ENCODE measurements at regions not wholly inside any gene's neighbourhood (a gene's known extent, or its start where the extent isn't known, plus 50 kb on each side); places are given as distances from the start of the nearest gene placed in this dataset.
"Not testable (repeated sequence)": the region's sequence is repeated elsewhere in the genome, so short reads cannot be mapped to it uniquely, and the experiment has no call there.

DNA sequence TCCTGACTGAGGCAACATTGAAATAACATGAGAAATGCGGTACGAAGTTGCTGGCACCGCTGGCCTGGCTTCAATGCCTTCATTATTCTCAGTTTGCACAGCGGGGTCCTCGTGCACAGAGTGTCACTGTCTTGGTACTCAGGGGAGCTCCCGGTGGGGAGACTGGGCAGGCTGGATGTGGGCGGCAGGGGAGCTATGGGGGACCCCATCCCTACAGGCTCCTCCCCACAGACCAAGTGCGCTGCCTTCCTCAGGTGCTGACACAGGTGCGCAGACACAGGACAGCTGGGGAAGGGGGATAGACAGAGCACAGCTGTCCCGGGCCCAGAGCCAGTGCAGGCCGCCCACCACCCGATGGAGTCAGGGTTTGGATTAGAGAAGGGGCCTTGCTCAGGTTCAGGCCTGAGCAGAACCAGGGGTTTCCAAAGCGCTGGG, 270.1 kb downstream of the ADGRD1 start:
- Mint-ChIP-seq H3K9me3 (no peaks in the 10 kb centered on the region), H3K27me3 (peaks cover 14% of the 10 kb centered on the region), H3K4me1 (ENCODE audit: low read depth) (peaks cover 9% of the 10 kb centered on the region), H3K27ac (no peak overlapping the region), H3K36me3 (ENCODE audit: low read depth) (no peaks in the 10 kb centered on the region), H3K4me3 (no peak overlapping the region)
- Histone ChIP-seq H3K4me1 (ENCODE audit: insufficient read depth, low read length) (peaks cover 4% of the 10 kb centered on the region), H3K27me3 (ENCODE audit: control insufficient read depth in 1 of 2, insufficient read depth in 2 of 2, low read length in 2 of 2) (peaks cover 0 to 12% of the 10 kb centered on the region in 2 experiments), H3K36me3 (ENCODE audit: insufficient read depth, low read length) (no peaks in the 10 kb centered on the region), H3K4me3 (ENCODE audit: low read length) (no peak overlapping the region), H3K27ac (ENCODE audit: low read depth in 1 of 2, low read length in 2 of 2) (no peak overlapping the region), H3K9me3 (ENCODE audit: control insufficient read depth in 1 of 2, insufficient read depth in 1 of 2, low read length in 2 of 2) (peaks cover 0 to 4% of the 10 kb centered on the region in 2 experiments)
- ChIA-PET POLR2A (no interaction called here), CTCF (no interaction called here)
- TF ChIP-seq, protein P1, sequence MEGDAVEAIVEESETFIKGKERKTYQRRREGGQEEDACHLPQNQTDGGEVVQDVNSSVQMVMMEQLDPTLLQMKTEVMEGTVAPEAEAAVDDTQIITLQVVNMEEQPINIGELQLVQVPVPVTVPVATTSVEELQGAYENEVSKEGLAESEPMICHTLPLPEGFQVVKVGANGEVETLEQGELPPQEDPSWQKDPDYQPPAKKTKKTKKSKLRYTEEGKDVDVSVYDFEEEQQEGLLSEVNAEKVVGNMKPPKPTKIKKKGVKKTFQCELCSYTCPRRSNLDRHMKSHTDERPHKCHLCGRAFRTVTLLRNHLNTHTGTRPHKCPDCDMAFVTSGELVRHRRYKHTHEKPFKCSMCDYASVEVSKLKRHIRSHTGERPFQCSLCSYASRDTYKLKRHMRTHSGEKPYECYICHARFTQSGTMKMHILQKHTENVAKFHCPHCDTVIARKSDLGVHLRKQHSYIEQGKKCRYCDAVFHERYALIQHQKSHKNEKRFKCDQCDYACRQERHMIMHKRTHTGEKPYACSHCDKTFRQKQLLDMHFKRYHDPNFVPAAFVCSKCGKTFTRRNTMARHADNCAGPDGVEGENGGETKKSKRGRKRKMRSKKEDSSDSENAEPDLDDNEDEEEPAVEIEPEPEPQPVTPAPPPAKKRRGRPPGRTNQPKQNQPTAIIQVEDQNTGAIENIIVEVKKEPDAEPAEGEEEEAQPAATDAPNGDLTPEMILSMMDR (IDR thresholded peaks at IDR 0.05) = no peak
- DNase-seq (no peak), ATAC-seq (ENCODE audit: poor library complexity) (no peak)
- intact Hi-C loops (cut with DNase I, micrococcal nuclease) = no loop called here

DNA sequence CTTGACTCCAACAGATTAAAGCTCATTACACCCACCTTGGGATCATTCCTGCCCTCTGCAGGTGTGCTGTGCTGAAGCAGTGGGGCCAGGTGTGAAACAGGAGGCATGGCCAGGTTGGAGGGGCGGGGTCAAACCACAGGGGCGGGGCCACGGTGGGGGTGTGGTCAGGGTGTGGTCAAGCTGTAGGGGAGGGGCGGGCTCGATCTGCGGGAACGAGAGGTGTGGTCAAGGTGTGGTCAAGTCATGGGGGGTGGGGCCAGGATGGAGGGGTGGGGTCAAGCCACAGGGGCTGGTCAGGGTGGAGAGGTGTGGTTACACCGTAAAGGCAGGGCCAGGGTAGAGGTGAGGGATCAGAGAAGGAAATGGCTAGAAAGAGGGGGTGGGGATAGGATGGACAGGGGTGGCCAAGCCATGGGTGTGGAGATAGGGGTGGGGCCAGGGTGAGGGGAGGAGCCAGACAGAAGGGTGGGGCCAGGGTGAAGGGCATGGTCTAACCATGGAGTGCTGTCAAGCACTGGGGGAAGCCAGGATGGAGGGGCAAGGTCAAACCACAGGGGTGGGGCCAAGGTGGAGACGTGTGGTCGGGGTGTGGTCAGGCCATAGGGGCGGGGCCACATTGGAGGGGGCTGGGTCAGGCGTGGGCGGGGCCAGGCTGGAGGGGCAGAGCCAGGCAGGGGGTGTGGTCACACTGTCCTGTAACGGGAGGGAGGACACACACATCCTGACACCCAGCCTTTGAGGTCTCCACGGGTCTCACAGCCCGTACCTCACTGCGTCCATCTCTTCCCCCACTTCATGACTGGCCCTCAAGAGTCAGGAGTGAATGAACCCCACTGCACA, 270.7 kb downstream of the ADGRD1 start:
- H3K27me3 Mint-ChIP-seq = peaks cover 14% of the 10 kb centered on the region
- ATAC-seq (ENCODE audit: poor library complexity); H3K4me3 ChIP-seq (ENCODE audit: low read length); H3K9me3 Mint-ChIP-seq; H3K36me3 Mint-ChIP-seq (ENCODE audit: low read depth); H3K27ac Mint-ChIP-seq; H3K4me1 ChIP-seq (ENCODE audit: insufficient read depth, low read length); H3K4me1 Mint-ChIP-seq (ENCODE audit: low read depth); H3K36me3 ChIP-seq (ENCODE audit: insufficient read depth, low read length); H3K27me3 ChIP-seq (ENCODE audit: control insufficient read depth in 1 of 2, insufficient read depth in 2 of 2, low read length in 2 of 2); H3K4me3 Mint-ChIP-seq; POLR2A ChIA-PET; DNase-seq; CTCF ChIA-PET; H3K27ac ChIP-seq (ENCODE audit: low read depth in 1 of 2, low read length in 2 of 2); H3K9me3 ChIP-seq (ENCODE audit: control insufficient read depth in 1 of 2, insufficient read depth in 1 of 2, low read length in 2 of 2): not testable (repeated sequence)
- intact Hi-C loops (cut with DNase I, micrococcal nuclease) = loop anchor here in 1 of 2 experiments (5.0 kb wide), 1 partner anchor 213 kb away; no protein-coding TSS in a partner anchor

DNA sequence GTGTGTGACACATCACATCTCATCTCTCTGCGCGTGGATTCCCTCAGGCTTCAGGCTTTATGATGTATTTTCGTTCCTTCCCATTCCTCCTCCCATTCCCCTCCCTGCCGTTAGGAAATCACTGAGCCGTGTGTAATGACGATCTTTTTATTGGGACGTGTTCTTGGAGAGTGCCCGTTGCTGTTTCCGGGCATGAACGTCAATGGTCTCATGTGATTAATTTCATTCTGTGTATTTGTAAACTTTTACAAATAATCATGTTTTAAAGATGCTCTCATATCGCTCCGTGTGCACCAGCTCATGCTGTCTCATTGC, 271.3 kb downstream of the ADGRD1 start:
- DNase-seq; CTCF ChIA-PET; H3K4me1 ChIP-seq (ENCODE audit: insufficient read depth, low read length); H3K36me3 ChIP-seq (ENCODE audit: insufficient read depth, low read length); H3K4me1 Mint-ChIP-seq (ENCODE audit: low read depth); POLR2A ChIA-PET; ATAC-seq (ENCODE audit: poor library complexity); H3K36me3 Mint-ChIP-seq (ENCODE audit: low read depth); H3K27ac Mint-ChIP-seq; H3K27ac ChIP-seq (ENCODE audit: low read depth in 1 of 2, low read length in 2 of 2); H3K4me3 ChIP-seq (ENCODE audit: low read length); H3K9me3 ChIP-seq (ENCODE audit: control insufficient read depth in 1 of 2, insufficient read depth in 1 of 2, low read length in 2 of 2); H3K9me3 Mint-ChIP-seq; H3K4me3 Mint-ChIP-seq: not testable (repeated sequence)
- H3K27me3 ChIP-seq (ENCODE audit: control insufficient read depth in 1 of 2, insufficient read depth in 2 of 2, low read length in 2 of 2) = peaks cover 0 to 14% of the 10 kb centered on the region in 2 experiments
- peaks cover 18% of the 10 kb centered on the region for H3K27me3 Mint-ChIP-seq
- intact Hi-C loops (cut with DNase I, micrococcal nuclease) = loop anchor here in 1 of 2 experiments (5.0 kb wide), 1 partner anchor 212 kb away; no protein-coding TSS in a partner anchor

DNA sequence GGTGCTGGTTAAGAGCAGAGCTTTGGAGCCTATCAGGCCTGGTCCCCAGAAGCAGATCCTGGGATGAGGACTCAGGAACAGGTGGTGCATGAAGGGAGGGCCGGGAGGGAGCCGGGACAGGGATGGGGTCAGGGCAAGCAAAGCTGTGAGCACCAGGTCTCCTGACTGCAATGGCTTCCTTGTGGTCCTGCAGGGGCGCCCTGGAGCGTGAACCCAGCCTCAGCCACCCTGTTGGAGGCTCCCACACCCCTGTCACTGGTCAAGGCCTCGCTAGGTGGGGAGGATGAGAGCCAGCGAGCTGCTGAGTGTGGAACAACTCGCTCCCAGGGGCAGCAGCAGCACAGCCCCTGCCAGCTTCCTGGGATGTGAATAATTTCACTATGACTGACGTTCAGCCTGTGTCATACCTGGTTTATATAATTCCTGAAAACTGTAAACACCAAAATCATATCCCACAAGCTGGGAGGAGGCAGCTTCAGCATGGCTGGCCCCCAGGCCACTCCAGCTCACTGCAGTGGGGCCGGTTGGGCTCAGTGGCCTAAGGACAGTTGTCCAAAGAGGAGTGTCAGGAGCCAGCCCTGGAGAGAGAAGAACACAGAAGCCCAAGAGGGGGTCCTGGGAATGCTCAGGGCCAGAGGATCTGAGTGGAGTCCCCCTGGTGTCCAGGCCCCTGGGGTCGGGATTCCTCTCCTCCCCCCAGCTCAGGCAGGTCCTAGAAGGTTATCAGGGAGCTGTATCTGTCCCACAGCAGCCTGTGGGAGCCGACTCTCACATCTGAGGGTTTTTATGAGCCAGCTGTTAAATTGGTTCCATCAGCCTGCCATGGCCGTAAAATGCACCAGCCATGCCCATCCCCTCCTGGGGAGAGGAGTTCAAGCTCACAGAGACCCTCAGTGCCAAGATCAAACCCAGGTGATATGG, 272.9 kb downstream of the ADGRD1 start:
- H3K27ac ChIP-seq (ENCODE audit: low read depth in 1 of 2, low read length in 2 of 2) = no peak overlapping the region
- ATAC-seq (ENCODE audit: poor library complexity) (no peak), DNase-seq (no peak)
- intact Hi-C loops (cut with DNase I, micrococcal nuclease) = loop anchor here in 1 of 2 experiments (5.0 kb wide), 1 partner anchor 211 kb away; no protein-coding TSS in a partner anchor
- Mint-ChIP-seq H3K4me3 (no peak overlapping the region), H3K36me3 (ENCODE audit: low read depth) (no peaks in the 10 kb centered on the region), H3K4me1 (ENCODE audit: low read depth) (peaks cover 9% of the 10 kb centered on the region), H3K27me3 (peaks cover 17% of the 10 kb centered on the region), H3K27ac (no peak overlapping the region), H3K9me3 (no peaks in the 10 kb centered on the region)
- H3K4me1 ChIP-seq (ENCODE audit: insufficient read depth, low read length) = peaks cover 4% of the 10 kb centered on the region
- peaks cover 0 to 7% of the 10 kb centered on the region in 2 experiments for H3K27me3 ChIP-seq (ENCODE audit: control insufficient read depth in 1 of 2, insufficient read depth in 2 of 2, low read length in 2 of 2)
- H3K36me3 ChIP-seq (ENCODE audit: insufficient read depth, low read length) = no peaks in the 10 kb centered on the region
- H3K4me3 ChIP-seq (ENCODE audit: low read length) = no peak overlapping the region
- ChIA-PET CTCF (no interaction called here), POLR2A (no interaction called here)
- TF ChIP-seq, protein P1 (IDR thresholded peaks at IDR 0.05) = no peak
- H3K9me3 ChIP-seq (ENCODE audit: control insufficient read depth in 1 of 2, insufficient read depth in 1 of 2, low read length in 2 of 2) = peaks cover 0 to 4% of the 10 kb centered on the region in 2 experiments

DNA sequence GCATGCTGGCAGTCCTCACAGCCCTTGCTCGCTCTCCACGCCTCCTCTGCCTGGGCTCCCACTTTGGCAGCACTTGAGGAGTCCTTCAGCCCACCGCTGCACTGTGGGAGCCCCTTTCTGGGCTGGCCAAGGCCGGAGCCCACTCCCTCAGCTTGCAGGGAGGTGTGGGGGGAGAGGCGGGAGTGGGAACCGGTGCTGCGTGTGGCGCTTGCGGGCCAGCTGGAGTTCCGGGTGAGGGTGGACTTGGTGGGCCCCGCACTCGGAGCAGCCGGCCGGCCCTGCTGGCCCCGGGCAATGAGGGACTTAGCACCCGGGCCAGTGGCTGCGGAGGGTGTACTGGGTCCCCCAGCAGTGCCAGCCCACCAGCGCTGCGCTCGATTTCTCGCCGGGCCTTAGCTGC, 273.9 kb downstream of the ADGRD1 start:
- H3K9me3 ChIP-seq (ENCODE audit: control insufficient read depth in 1 of 2, insufficient read depth in 1 of 2, low read length in 2 of 2); H3K9me3 Mint-ChIP-seq; H3K4me1 ChIP-seq (ENCODE audit: insufficient read depth, low read length); H3K36me3 ChIP-seq (ENCODE audit: insufficient read depth, low read length); DNase-seq; H3K27me3 ChIP-seq (ENCODE audit: control insufficient read depth in 1 of 2, insufficient read depth in 2 of 2, low read length in 2 of 2); H3K36me3 Mint-ChIP-seq (ENCODE audit: low read depth); H3K4me1 Mint-ChIP-seq (ENCODE audit: low read depth); CTCF ChIA-PET; ATAC-seq (ENCODE audit: poor library complexity); H3K27ac ChIP-seq (ENCODE audit: low read depth in 1 of 2, low read length in 2 of 2); H3K4me3 ChIP-seq (ENCODE audit: low read length); H3K4me3 Mint-ChIP-seq; POLR2A ChIA-PET; H3K27ac Mint-ChIP-seq: not testable (repeated sequence)
- intact Hi-C loops (cut with DNase I, micrococcal nuclease) = loop anchor here in 1 of 2 experiments (5.0 kb wide), 1 partner anchor 210 kb away; no protein-coding TSS in a partner anchor
- H3K27me3 Mint-ChIP-seq = peaks cover 10% of the 10 kb centered on the region
